Upper lobe of right lung (tissue), 1 donor: ENCODE measurements at regions not wholly inside any gene's neighbourhood (a gene's known extent, or its start where the extent isn't known, plus 50 kb on each side); places are given as distances from the start of the nearest gene placed in this dataset.

Experiments
- ATAC-seq: fragments of 200-7000 bp; cut with Tn5 transposase; one replicate; pipeline ENCODE4 v1.9.1; 2020; ENCODE audit warnings: mild to moderate bottlenecking, moderate library complexity
- DNase-seq: peaks from one replicate; pipeline ENCODE4 v3.0.0-alpha.2; 2020
- H3K27ac ChIP-seq: fragments of 200-600 bp; one replicate; pipeline ENCODE4 v1.8.0; 2022
- H3K27me3 ChIP-seq: fragments of 200-600 bp; one replicate; pipeline ENCODE4 v1.8.0; 2022; ENCODE audit warnings: mild to moderate bottlenecking
- H3K36me3 ChIP-seq: fragments of 200-600 bp; one replicate; pipeline ENCODE4 v1.8.0; 2022
- H3K4me1 ChIP-seq: fragments of 200-600 bp; one replicate; pipeline ENCODE4 v1.8.0; 2022
- H3K4me3 ChIP-seq: fragments of 200-600 bp; one replicate; pipeline ENCODE4 v1.8.0; 2022; ENCODE audit warnings: mild to moderate bottlenecking
- H3K9me3 ChIP-seq: fragments of 200-600 bp; one replicate; pipeline ENCODE4 v1.8.0; 2022
- intact Hi-C: fragments of 100-400 bp; cut with DNase I; formaldehyde crosslinking; loops from one replicate; pipeline ENCODE4 v1.11.0; 2022
- TF ChIP-seq, protein P1 (sequence below): fragments of 200-600 bp; IDR thresholded peaks from one replicate; pipeline ENCODE4 v1.8.0; 2022; ENCODE audit warnings: antibody characterized with exemption
- donor health status: DM: no; HTN: yes; CAD: no; lungs with severe emphysema.

GRCh38 chr4:62328526-62328925 is 1128.4 kb downstream of the ADGRL3 start:
- Histone ChIP-seq H3K4me3 (no peak overlapping the region), H3K9me3 (no peaks in the 10 kb centered on the region), H3K27me3 (no peaks in the 10 kb centered on the region), H3K36me3 (no peaks in the 10 kb centered on the region), H3K27ac (no peak overlapping the region), H3K4me1 (no peaks in the 10 kb centered on the region)
- DNase-seq (no peak), ATAC-seq (no peak)
- intact Hi-C loops: no loop called here
- TF ChIP-seq, protein P1, sequence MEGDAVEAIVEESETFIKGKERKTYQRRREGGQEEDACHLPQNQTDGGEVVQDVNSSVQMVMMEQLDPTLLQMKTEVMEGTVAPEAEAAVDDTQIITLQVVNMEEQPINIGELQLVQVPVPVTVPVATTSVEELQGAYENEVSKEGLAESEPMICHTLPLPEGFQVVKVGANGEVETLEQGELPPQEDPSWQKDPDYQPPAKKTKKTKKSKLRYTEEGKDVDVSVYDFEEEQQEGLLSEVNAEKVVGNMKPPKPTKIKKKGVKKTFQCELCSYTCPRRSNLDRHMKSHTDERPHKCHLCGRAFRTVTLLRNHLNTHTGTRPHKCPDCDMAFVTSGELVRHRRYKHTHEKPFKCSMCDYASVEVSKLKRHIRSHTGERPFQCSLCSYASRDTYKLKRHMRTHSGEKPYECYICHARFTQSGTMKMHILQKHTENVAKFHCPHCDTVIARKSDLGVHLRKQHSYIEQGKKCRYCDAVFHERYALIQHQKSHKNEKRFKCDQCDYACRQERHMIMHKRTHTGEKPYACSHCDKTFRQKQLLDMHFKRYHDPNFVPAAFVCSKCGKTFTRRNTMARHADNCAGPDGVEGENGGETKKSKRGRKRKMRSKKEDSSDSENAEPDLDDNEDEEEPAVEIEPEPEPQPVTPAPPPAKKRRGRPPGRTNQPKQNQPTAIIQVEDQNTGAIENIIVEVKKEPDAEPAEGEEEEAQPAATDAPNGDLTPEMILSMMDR: no peak

- H3K4me3 ChIP-seq: no peak overlapping the region
- no peaks in the 10 kb centered on the region for H3K4me1 ChIP-seq
- no peaks in the 10 kb centered on the region for H3K9me3 ChIP-seq
- ATAC-seq (no peak), DNase-seq (no peak)
- H3K36me3 ChIP-seq: no peaks in the 10 kb centered on the region
- no peaks in the 10 kb centered on the region for H3K27me3 ChIP-seq
- no peak overlapping the region for H3K27ac ChIP-seq
- TF ChIP-seq, protein P1: no peak
- intact Hi-C loops: no loop called here
Observed at GRCh38 chr4:62327612-62328297, 1127.6 kb downstream of the ADGRL3 start.

- H3K27me3 ChIP-seq: no peaks in the 10 kb centered on the region
- no peaks in the 10 kb centered on the region for H3K4me1 ChIP-seq
- TF ChIP-seq, protein P1: no peak
- ATAC-seq: no peak
- H3K4me3 ChIP-seq: no peak overlapping the region
- H3K9me3 ChIP-seq: no peaks in the 10 kb centered on the region
- no peak for DNase-seq
- no peak overlapping the region for H3K27ac ChIP-seq
- intact Hi-C loops: no loop called here
- no peaks in the 10 kb centered on the region for H3K36me3 ChIP-seq
Observed at GRCh38 chr4:62324215-62324614, 1124.1 kb downstream of the ADGRL3 start.

DNA sequence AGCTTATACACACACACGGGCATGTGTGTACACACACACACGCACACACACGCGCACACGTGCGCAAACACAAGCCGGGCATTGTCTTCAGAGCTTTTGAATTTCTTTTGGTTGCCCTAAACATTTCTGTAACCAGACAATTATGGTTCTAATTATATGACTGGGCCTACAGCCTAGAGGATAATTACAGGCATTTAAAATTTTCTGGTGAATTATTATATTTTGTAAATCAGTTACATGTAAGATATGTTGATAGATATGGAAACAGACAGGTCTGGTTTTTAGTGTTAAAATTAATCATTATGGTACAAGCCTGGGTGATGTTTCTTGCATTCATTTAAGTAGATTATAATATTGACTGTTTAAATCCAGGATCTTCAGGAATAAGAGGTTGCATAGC is 1120.5 kb downstream of the ADGRL3 start:
- TF ChIP-seq, protein P1: no peak
- H3K27ac ChIP-seq: no peak overlapping the region
- H3K27me3 ChIP-seq: no peaks in the 10 kb centered on the region
- H3K36me3 ChIP-seq: no peaks in the 10 kb centered on the region
- intact Hi-C loops: no loop called here
- no peak for ATAC-seq
- no peaks in the 10 kb centered on the region for H3K9me3 ChIP-seq
- no peak for DNase-seq
- no peak overlapping the region for H3K4me3 ChIP-seq
- no peaks in the 10 kb centered on the region for H3K4me1 ChIP-seq

GRCh38 chr4:62302710-62303109 is 1102.6 kb downstream of the ADGRL3 start:
- no peaks in the 10 kb centered on the region for H3K4me1 ChIP-seq
- no peak for DNase-seq
- H3K27ac ChIP-seq: no peak overlapping the region
- TF ChIP-seq, protein P1: no peak
- intact Hi-C loops: no loop called here
- H3K9me3 ChIP-seq: no peaks in the 10 kb centered on the region
- no peak for ATAC-seq
- H3K36me3 ChIP-seq: no peaks in the 10 kb centered on the region
- H3K27me3 ChIP-seq: no peaks in the 10 kb centered on the region
- H3K4me3 ChIP-seq: no peak overlapping the region

GRCh38 chr4:62301500-62301899 is 1101.4 kb downstream of the ADGRL3 start:
- Histone ChIP-seq H3K36me3 (no peaks in the 10 kb centered on the region), H3K4me3 (no peak overlapping the region), H3K27ac (no peak overlapping the region), H3K9me3 (no peaks in the 10 kb centered on the region), H3K27me3 (no peaks in the 10 kb centered on the region), H3K4me1 (no peaks in the 10 kb centered on the region)
- intact Hi-C loops: no loop called here
- ATAC-seq (no peak), DNase-seq (no peak)
- TF ChIP-seq, protein P1: no peak
